Pancreas (tissue), 10 donors: ENCODE measurements at regions not wholly inside any gene's neighbourhood (a gene's known extent, or its start where the extent isn't known, plus 50 kb on each side); places are given as distances from the start of the nearest gene placed in this dataset.

Experiments used
- ATAC-seq, 4 donors: fragments of 200-7000 bp; cut with Tn5 transposase; one replicate each; pipeline versions ENCODE4 v1.8.0 to v1.9.1; 2020; ENCODE audit warnings: mild to moderate bottlenecking in 4 of 4, moderate library complexity in 4 of 4
- DNase-seq, 6 donors: peaks; one replicate each; pipeline ENCODE4 v3.0.0-alpha.2; 2020
- FAIRE-seq: peaks from 2 replicates; lab custom pipeline; 2012; peaks lifted over from hg19 to GRCh38; lab: Jason Lieb, UNC
- H3K27ac ChIP-seq, 4 donors: fragments of 200-600 bp; sonication (generic); 1 replicate in 3 of 4; 2 replicates in 1 of 4; pipeline versions ENCODE4 v1.5.0 to v1.8.0; 2020
- H3K27me3 ChIP-seq, 4 donors: fragments of 200-600 bp; one replicate each; pipeline ENCODE4 v1.8.0; 2021
- H3K36me3 ChIP-seq, 3 donors: fragments of 200-600 bp; sonication (generic) in 1 of 3; one replicate each; pipeline versions ENCODE4 v1.5.0 to v1.8.0; 2020 to 2021
- H3K4me1 ChIP-seq, 3 donors: fragments of 200-600 bp; one replicate each; pipeline ENCODE4 v1.8.0; 2021
- H3K4me3 ChIP-seq, 4 donors: fragments of 200-600 bp; sonication (generic) in 2 of 4; one replicate each; pipeline versions ENCODE4 v1.5.0 to v1.8.0; 2020 to 2021
- H3K9me3 ChIP-seq, 4 donors: fragments of 200-600 bp; one replicate each; pipeline ENCODE4 v1.8.0; 2021
- WGBS, 2 donors: extraction: QIAGEN DNeasy Blood & Tissue Kit; methylation state at CpG; one replicate each; pipeline ENCODE4 v1.1.7; 2013; 5-methylcytosine and 5-hydroxymethylcytosine counted together
- intact Hi-C, 3 donors: fragments of 100-400 bp; cut with DNase I; formaldehyde crosslinking; loops; one replicate each; pipeline versions ENCODE4 v1.11.1 to v1.14.2; 2022
- TF ChIP-seq, protein P1 (sequence below), 4 donors: fragments of 200-600 bp; sonication (generic) in 3 of 4; IDR thresholded peaks; one replicate each; pipeline versions ENCODE4 v1.5.0 to v1.8.0; 2021; ENCODE audit warnings: antibody characterized with exemption in 4 of 4
- donor health status: healthy with polysubstance abuse.
- donor health status: DM: no; HTN: no; CAD: no; lungs with moderate emphysema.
- donor health status: DM: no; HTN: no; CAD: no.
- donor health status: control.
- donor health status: control.
- donor health status: Bipolar disorder and iron deficiency.
- donor health status: DM: yes; HTN: yes; CAD: no.
- donor health status: DM: no; HTN: no; CAD: no.
- donor health status: DM: no; HTN: no; CAD: no.
- donor health status: DM: yes; HTN: yes; CAD: no.

DNA sequence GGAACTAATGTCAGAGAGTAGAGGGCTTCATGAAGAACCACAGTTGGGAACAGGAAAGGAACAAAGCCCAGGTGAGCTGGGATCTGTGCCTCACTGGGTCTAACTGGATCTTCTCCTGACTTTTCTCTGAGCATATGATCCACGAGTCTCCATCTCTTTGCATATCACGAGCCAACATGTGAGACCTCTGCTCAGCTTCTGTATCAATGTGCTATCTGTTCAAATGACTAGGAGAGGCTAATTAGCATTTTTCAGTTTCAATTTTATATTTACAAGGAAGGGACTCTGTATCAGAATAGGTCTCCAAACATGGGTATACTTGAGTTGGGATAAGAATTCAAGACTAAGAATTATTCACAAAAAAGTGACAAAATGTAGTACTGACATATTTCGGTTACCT lies 73.8 kb upstream of the SGCD start:
- no peak for ATAC-seq
- H3K27me3 ChIP-seq, result no peaks in the 10 kb centered on the region
- H3K9me3 ChIP-seq, result no peaks in the 10 kb centered on the region
- H3K27ac ChIP-seq, result no peak overlapping the region
- H3K4me3 ChIP-seq, result no peak overlapping the region
- TF ChIP-seq, protein P1, sequence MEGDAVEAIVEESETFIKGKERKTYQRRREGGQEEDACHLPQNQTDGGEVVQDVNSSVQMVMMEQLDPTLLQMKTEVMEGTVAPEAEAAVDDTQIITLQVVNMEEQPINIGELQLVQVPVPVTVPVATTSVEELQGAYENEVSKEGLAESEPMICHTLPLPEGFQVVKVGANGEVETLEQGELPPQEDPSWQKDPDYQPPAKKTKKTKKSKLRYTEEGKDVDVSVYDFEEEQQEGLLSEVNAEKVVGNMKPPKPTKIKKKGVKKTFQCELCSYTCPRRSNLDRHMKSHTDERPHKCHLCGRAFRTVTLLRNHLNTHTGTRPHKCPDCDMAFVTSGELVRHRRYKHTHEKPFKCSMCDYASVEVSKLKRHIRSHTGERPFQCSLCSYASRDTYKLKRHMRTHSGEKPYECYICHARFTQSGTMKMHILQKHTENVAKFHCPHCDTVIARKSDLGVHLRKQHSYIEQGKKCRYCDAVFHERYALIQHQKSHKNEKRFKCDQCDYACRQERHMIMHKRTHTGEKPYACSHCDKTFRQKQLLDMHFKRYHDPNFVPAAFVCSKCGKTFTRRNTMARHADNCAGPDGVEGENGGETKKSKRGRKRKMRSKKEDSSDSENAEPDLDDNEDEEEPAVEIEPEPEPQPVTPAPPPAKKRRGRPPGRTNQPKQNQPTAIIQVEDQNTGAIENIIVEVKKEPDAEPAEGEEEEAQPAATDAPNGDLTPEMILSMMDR (IDR thresholded peaks at IDR 0.05), result no peak
- H3K4me1 ChIP-seq, result no peaks in the 10 kb centered on the region
- H3K36me3 ChIP-seq, result no peaks in the 10 kb centered on the region
- no peak for DNase-seq
- WGBS, 2 donors, result 55 to 72% methylated on average over 3 of the region's 3 CpGs
- no peak for FAIRE-seq
- intact Hi-C loops, result no loop called here

DNA sequence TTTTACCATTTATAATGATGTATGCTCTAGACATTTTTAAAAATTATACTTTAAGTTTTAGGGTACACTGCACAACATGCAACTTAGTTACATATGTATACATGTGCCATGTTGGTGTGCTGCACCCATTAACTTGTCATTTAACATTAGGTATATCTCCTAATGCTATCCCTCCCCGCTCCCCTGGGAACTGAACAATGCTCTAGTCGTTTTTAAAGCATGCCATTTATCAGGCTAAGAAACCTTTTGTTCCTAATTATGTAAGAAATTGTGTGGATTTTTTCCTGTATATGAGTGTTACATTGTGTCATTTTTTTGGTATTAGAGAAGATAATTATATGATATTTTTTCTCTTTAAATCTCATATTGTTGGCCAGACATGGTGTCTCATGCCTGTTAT lies 72.8 kb upstream of the SGCD start:
- Histone ChIP-seq H3K27ac (no peak overlapping the region), H3K27me3 (no peaks in the 10 kb centered on the region), H3K4me3 (no peak overlapping the region), H3K36me3 (no peaks in the 10 kb centered on the region), H3K9me3 (no peaks in the 10 kb centered on the region), H3K4me1 (no peaks in the 10 kb centered on the region)
- ATAC-seq (no peak), FAIRE-seq (no peak), DNase-seq (no peak)
- TF ChIP-seq, protein P1 (IDR thresholded peaks at IDR 0.05), result no peak
- intact Hi-C loops, result no loop called here
- whole genome bisulfite sequencing, 2 donors, result 34 to 39% methylated on average over 2 of the region's 2 CpGs

DNA sequence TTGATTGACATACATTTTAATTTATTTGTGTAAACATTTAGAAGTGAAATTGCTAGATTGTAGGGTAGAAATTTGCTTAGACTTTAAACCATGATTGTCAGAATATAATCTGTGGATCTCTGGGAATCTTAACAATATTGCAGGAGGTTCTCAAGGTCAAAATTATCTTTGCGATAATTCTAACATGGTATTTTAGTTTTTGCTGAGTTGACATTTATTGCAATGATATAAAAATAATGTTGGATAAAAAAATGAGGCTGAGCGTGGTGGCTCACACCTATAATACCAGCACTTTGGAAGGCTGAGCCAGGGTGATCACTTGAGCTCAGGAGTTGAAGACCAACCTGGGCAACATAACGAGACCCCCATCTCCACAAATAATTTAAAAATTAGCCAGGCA lies 70.3 kb upstream of the SGCD start:
- WGBS, 2 donors, result 75 to 93% methylated on average over 3 of the region's 3 CpGs
- no peak for ATAC-seq
- Histone ChIP-seq H3K9me3 (no peaks in the 10 kb centered on the region), H3K36me3 (no peaks in the 10 kb centered on the region), H3K27ac (no peak overlapping the region), H3K27me3 (no peaks in the 10 kb centered on the region), H3K4me1 (no peaks in the 10 kb centered on the region), H3K4me3 (no peak overlapping the region)
- TF ChIP-seq, protein P1 (IDR thresholded peaks at IDR 0.05), result no peak
- intact Hi-C loops, result no loop called here
- DNase-seq, result no peak
- FAIRE-seq, result no peak

DNA sequence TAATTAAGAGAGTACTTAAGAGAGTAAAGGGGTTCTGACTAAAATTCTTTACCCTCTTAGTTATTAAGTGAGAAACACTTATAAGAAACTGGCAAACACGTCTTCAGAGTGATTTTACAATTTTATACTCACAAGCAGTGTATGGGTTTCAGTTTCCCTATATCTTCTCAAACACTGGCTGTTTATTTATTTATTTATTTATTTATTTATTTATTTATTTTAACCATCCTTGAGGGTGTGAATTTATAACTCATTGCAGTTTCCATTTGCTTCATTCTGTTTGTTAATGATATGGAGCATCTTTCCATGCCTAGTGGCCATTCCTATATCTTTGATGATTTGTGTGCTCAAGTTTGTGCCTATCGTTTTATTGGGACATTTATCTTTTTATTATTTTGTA lies 68.0 kb upstream of the SGCD start:
- no peak for ATAC-seq
- intact Hi-C loops, result no loop called here
- WGBS, 2 donors, result 38 to 84% methylated on average over 2 of the region's 2 CpGs

DNA sequence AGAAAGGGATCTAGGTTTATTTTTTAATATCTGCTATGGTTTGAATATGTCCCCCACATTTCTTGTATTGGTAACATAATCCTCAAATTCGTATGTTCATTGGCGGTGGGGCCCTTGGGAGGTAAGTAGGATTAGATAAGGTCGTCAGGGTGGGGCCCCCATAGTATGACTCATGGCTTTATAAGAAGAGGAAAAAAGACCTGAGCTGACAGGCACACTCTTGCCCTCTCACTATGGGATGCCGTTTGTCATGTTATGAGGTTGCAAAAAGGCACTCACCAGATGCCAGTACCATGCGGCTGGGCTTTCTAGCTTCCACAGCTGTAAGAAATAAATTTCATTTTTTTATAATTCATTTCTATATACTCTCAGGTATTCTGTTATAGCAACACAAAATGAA lies 67.3 kb upstream of the SGCD start:
- DNase-seq (no peak), FAIRE-seq (no peak), ATAC-seq (no peak)
- H3K36me3 ChIP-seq, result no peaks in the 10 kb centered on the region
- H3K27me3 ChIP-seq, result no peaks in the 10 kb centered on the region
- TF ChIP-seq, protein P1 (IDR thresholded peaks at IDR 0.05), result no peak
- intact Hi-C loops, result no loop called here
- WGBS, 2 donors, result 40 to 51% methylated on average over 5 of the region's 5 CpGs
- no peak overlapping the region for H3K4me3 ChIP-seq
- no peaks in the 10 kb centered on the region for H3K4me1 ChIP-seq
- no peak overlapping the region for H3K27ac ChIP-seq
- no peaks in the 10 kb centered on the region for H3K9me3 ChIP-seq

More for the DNA sequence above, 68.0 kb upstream of the SGCD start:
- H3K4me1 ChIP-seq, result no peaks in the 10 kb centered on the region
- H3K4me3 ChIP-seq, result no peak overlapping the region
- H3K27ac ChIP-seq, result no peak overlapping the region
- TF ChIP-seq, protein P1 (IDR thresholded peaks at IDR 0.05), result no peak
- no peak for FAIRE-seq
- DNase-seq, result no peak
- no peaks in the 10 kb centered on the region for H3K27me3 ChIP-seq
- no peaks in the 10 kb centered on the region for H3K9me3 ChIP-seq
- no peaks in the 10 kb centered on the region for H3K36me3 ChIP-seq
